Posterior vena cava (tissue), 2 donors: ENCODE measurements at regions not wholly inside any gene's neighbourhood (a gene's known extent, or its start where the extent isn't known, plus 50 kb on each side); places are given as distances from the start of the nearest gene placed in this dataset.

Experiments
- DNase-seq: peaks from one replicate; pipeline ENCODE4 v3.0.0-alpha.2; 2020; ENCODE audit warnings: low spot score
- intact Hi-C, 2 donors: fragments of 100-400 bp; cut with DNase I; formaldehyde crosslinking; loops; one replicate each; pipeline versions ENCODE4 v1.14.1 to v1.14.2; 2022 to 2023
- donor health status: DM: yes; HTN: yes; CAD: no.
- donor health status: DM: yes; HTN: yes; CAD: no.

DNA sequence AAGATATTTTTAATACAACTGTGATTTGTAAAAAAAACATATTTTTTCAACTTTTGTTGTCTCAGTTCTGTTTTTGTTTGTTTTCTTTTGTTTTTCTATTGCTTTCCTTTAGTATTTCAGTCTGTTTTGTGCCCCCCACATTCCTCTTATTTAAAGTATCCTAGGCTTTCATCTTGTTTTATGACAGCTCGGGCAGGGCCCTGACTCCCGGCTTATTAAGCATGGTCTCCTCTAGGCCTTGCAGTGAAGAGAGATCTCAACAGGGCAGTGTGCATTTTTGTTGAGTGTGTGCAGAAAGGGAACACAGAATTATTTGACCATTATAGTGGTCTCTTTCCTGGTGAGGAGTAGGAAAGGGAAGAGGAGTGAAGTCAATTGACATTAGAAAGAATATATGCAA, 110.2 kb upstream of the SLC38A4 start:
- DNase-seq: no peak
- intact Hi-C loops: loop anchor here in 1 of 2 donors (10.0 kb wide), 1 partner anchor 261 kb away; no protein-coding TSS in a partner anchor

GRCh38 chr12:46938071-46938678, 112.4 kb upstream of the SLC38A4 start:
- no peak for DNase-seq
- intact Hi-C loops: loop anchor here in 1 of 2 donors (10.0 kb wide), 1 partner anchor 263 kb away; no protein-coding TSS in a partner anchor

- DNase-seq: no peak
- intact Hi-C loops: no loop called here
Observed at GRCh38 chr12:46941981-46942380, 116.2 kb upstream of the SLC38A4 start.

- intact Hi-C loops: no loop called here
- no peak for DNase-seq
Observed at GRCh38 chr12:46942579-46942978, 116.8 kb upstream of the SLC38A4 start.

GRCh38 chr12:46944088-46944487, 118.3 kb upstream of the SLC38A4 start:
- no peak for DNase-seq
- intact Hi-C loops: no loop called here

DNA sequence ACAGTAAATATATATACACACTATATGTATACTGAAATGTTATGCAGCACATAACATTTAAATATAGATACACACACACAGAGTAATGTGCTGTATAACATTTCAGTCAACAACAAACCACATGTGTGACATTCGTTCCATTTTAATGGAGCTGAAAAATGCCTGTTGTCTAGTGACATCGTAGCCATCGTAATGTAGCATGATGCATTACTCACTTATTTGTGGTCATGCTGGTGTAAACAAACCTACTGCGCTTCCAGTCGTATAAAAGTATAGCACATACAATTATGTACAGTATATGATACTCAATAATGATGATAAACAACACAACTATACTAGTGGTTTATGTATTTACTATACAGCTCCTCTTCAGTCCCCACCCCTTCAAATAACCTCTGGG, 119.0 kb upstream of the SLC38A4 start:
- DNase-seq: no peak
- intact Hi-C loops: no loop called here

GRCh38 chr12:46945591-46945990, 119.8 kb upstream of the SLC38A4 start:
- intact Hi-C loops: no loop called here
- no peak for DNase-seq

DNA sequence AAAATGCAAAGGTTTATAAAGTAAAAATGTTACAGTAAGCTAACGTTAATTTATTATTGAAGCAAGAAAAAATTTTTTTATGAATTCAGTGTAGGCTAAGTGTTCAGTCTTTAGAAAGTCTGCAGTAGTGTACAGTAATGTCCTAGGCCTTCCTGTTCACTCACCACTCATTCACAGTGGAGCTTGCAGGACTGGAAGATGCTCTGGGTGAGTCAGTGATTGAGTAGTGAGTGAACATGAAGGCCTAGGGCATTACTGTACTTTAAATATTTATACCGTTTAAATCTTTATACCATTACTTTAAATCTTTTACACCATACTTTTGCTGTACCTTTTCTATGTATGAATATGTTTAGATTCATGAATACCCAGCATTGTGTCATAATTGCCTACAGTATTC, 120.3 kb upstream of the SLC38A4 start:
- no peak for DNase-seq
- intact Hi-C loops: no loop called here

DNA sequence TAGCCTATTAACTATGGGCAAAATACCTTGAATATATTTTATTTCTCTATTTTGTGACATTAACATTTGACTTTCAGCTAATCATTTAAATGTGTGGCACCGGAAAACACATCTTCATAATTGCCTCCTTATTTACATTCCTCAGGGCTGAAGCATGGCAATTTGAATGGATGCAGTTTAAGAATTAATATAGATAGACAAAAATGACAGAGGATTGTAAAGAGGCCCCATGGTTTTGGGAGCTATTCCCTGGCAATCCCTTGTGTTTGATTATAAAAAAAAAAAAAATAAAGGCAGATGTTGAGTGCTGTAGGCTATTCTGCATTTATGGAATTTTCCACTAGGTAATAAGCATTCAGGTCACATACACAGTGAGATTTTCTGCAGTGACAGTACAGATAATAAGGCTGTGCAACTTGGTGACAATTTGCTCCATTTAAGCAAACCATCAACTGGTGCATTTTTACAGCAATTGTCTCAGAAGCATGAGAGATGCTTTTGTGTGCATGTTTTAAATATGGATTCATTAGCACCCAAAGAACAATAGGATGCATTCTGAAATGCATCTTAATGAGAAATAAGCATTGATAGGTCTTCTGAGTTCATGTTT, 123.2 kb upstream of the SLC38A4 start:
- intact Hi-C loops: no loop called here
- no peak for DNase-seq

DNA sequence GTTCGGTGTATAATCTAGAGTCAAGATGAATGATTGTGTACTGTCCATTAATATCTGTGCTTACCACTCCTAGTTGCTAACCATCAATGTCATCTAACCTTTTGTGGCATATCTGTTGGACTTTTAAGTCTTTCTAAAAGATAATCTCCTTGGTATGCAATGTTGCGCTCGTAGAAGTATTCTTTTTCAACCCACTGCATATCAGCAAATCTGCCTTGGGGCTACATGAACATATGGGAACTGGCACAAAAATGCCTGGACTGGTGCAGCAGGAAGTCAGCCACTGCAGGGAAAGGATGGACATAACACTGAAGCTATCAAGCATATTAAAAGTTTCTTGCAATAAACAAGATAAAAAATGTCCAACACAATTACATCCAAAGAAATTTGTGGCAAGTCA, 124.3 kb upstream of the SLC38A4 start:
- intact Hi-C loops: no loop called here
- no peak for DNase-seq

- intact Hi-C loops: no loop called here
- no peak for DNase-seq
Observed at GRCh38 chr12:46952880-46953483, 126.4 kb upstream of the PCED1B start.

- no peak for DNase-seq
- intact Hi-C loops: no loop called here
Observed at GRCh38 chr12:46956451-46957035, 122.9 kb upstream of the PCED1B start.

- no peak for DNase-seq
- intact Hi-C loops: no loop called here
Observed at GRCh38 chr12:46958053-46958452, 121.4 kb upstream of the PCED1B start.

DNA sequence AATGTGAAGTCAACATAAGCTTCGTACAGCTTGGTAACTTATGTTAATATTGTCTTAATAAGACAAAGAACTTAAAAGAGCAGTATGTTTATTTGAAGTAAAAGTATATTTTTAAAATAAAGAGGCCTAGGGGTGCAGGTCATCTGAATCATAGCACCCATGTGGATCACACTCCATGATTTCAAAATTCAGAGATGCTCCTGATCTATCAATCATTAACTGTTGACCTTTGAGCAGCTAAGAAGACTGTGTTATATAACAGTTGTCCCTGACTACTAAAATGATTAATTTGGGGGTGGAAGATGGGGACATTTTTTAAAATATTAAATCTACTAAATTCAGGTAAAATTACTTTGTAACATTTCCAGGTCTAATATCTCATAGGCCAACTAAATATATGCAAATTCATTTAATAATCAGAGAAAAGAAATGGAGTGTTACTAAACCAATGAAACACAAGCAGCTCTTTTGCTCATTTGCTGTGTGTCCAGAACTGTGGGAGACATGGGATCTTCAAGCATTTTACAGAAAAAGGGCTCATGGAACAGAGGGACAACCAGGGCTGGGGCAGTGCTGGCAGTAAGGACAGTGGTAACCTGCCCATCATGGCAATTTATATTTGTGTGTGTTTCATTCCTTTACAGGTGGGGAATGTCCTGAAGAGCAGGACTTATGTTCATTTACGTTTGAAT, 120.7 kb upstream of the PCED1B start:
- intact Hi-C loops: no loop called here

DNA sequence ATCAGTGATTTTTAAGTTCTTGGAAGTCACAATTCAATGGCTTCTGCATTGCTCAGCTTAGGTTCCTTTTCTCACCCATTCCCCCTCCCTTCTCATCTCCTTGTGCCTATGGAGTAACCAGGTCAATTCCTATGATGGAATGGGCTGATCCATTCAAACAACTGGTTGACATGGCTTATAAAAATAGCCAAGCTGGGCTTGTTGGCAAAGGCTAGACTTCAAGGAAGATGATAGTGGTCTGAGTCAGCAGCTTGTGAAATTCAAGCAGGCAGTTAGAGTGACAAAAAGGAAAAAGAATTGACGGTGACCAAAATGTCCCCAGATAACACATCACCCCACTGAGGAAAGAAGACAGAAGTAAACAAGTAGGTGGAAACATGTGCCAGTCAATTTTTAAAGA, 119.9 kb upstream of the PCED1B start:
- intact Hi-C loops: no loop called here
- DNase-seq: no peak

More for the DNA sequence above, 120.7 kb upstream of the PCED1B start:
- no peak for DNase-seq

DNA sequence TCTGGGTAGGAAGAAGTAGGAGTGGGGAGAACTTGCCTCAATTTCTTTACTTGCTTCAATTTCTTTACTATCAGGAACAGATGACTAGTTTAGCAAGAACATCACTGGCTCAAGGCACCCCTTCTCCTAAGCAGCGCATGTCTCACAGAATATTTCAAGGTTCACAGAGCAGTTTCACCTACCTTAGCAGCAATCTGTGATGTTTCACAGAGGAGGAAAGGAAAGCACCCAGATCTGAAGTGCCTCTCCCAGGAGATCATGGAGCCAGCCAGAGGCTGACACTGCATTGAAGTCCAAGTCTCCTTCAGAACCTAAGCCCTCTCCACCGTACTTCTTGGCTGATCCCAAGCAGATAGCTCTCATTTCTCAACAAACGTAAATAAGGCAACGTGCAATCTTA, 118.7 kb upstream of the PCED1B start:
- DNase-seq: no peak
- intact Hi-C loops: no loop called here

DNA sequence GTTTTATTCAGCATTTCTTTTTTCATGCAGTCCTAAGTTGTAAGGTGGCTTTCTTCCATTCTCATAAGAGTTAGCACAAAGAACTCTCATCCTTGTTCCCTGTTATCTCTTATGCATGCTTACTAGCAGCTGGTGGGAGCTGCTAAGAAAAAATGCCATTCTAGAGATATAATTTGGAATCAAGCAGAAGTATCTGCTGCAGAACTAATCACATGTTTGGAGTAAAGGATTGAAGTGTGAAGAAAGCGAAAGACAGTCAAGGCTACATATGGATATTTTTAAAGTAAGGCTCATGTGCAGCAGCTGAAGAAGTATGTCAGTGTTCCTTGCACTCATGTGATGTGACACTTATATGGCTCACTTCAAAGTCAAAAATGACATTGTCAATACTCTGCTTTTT, 116.2 kb upstream of the PCED1B start:
- intact Hi-C loops: no loop called here
- no peak for DNase-seq

DNA sequence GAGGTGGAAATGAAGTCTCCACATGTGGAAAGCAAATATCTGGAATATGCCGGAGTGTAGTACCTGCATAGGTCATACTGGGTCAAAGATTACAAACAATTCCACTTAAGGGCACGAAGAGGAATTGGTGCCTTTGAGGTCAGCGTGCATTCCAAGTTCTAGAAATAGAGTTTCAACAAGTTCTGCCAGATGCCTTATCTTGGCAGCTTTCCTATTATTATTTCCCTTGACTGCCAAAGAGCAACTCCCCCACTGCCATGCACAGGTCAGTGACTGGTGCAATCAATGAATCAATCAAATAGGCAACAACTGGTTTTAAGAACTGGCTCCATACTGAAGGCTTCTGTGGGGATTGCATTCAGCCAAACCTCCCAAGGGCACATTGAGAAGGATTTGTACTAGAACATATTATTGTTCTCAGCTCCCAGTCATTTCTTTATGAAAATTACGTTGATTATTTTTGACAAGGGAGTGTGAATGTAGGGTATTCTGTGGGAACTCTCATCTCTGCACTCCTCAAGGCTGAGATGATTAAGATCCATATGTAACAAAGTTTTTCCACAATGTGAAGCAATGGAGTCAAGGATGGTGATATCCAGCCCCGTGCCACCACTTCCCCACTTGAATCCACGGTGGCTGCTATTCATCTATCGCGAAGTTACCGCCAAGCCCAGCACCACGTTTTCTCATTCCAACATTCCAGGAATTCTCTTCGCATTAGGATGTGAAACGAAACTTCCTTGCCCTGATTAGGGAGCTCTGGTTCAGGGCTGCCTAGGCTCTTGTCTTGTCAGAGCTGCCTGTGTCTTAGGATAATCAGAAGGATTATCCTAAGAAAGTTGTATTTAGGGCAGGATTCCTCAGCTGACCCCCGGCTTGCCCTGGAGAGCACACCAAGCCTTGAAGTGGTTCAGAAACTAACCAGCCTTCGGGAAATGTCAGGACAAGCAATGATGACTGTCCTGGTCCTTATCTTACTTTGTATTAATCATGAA, 115.1 kb upstream of the PCED1B start:
- DNase-seq: no peak
- intact Hi-C loops: no loop called here

GRCh38 chr12:46965137-46965536, 114.3 kb upstream of the PCED1B start:
- no peak for DNase-seq
- intact Hi-C loops: no loop called here
